Liver (tissue), 8 donors: ENCODE measurements at regions not wholly inside any gene's neighbourhood (a gene's known extent, or its start where the extent isn't known, plus 50 kb on each side); places are given as distances from the start of the nearest gene placed in this dataset.

ENCODE experiments used
- DNase-seq: peaks from one replicate; pipeline ENCODE4 v3.0.0-alpha.2; 2017; ENCODE audit warnings: low spot score
- H3K27ac ChIP-seq, 2 donors: one replicate each; pipeline ENCODE4 v1.7.0; 2013; ENCODE audit warnings: inconsistent platforms in 2 of 2, low read length in 2 of 2, control low read depth in 1 of 2, low read depth in 1 of 2, mild to moderate bottlenecking in 1 of 2
- H3K27me3 ChIP-seq, 4 donors: one replicate each; pipeline versions ENCODE4 v1.6.1 to v1.7.0; 2013; ENCODE audit warnings: low read length in 3 of 4, inconsistent platforms in 1 of 4, mild to moderate bottlenecking in 1 of 4, moderate library complexity in 1 of 4; ENCODE audit not compliant: control insufficient read depth in 4 of 4, insufficient read depth in 4 of 4
- H3K36me3 ChIP-seq, 4 donors: one replicate each; pipeline versions ENCODE4 v1.6.1 to v1.7.0; 2013; ENCODE audit warnings: low read length in 3 of 4, mild to moderate bottlenecking in 3 of 4, low read depth in 1 of 4, moderate library complexity in 1 of 4; ENCODE audit not compliant: control insufficient read depth in 4 of 4, insufficient read depth in 3 of 4
- H3K4me1 ChIP-seq, 4 donors: one replicate each; pipeline versions ENCODE4 v1.6.1 to v1.7.0; 2013; ENCODE audit warnings: low read length in 3 of 4, mild to moderate bottlenecking in 3 of 4, moderate library complexity in 1 of 4; ENCODE audit not compliant: control insufficient read depth in 4 of 4, insufficient read depth in 4 of 4
- H3K4me3 ChIP-seq, 3 donors: one replicate each; pipeline versions ENCODE4 v1.6.1 to v1.7.0; 2013; ENCODE audit warnings: low read length in 3 of 3, control low read depth in 1 of 3, low read depth in 1 of 3, mild to moderate bottlenecking in 1 of 3
- H3K9ac ChIP-seq, 2 donors: one replicate each; pipeline ENCODE4 v1.7.0; 2013; ENCODE audit warnings: low read length in 2 of 2, mild to moderate bottlenecking in 2 of 2, moderate library complexity in 2 of 2, control low read depth in 1 of 2, low read depth in 1 of 2
- H3K9me3 ChIP-seq, 4 donors: one replicate each; pipeline versions ENCODE4 v1.6.1 to v1.7.0; 2013; ENCODE audit warnings: low read length in 3 of 4; ENCODE audit not compliant: control insufficient read depth in 4 of 4
- CTCF ChIP-seq: fragments of 150-350 bp; IDR thresholded peaks from 2 replicates; pipeline ENCODE4 v1.5.1; 2017; ENCODE audit warnings: improper control_type of control experiment, low read depth, low read length; ENCODE audit not compliant: missing input control
- EGR1 ChIP-seq, 2 donors: IDR thresholded peaks; 2 replicates each; pipeline ENCODE4 v1.6.1; 2016 to 2018; ENCODE audit warnings: antibody characterized with exemption in 2 of 2, low read depth in 2 of 2
- FOXA2 ChIP-seq: IDR thresholded peaks from 2 replicates; pipeline ENCODE4 v1.6.1; 2016; ENCODE audit warnings: antibody characterized with exemption
- GABPA ChIP-seq, 2 donors: IDR thresholded peaks in 1 of 2; conservative IDR thresholded peaks in 1 of 2; 2 replicates each; pipeline ENCODE4 v1.6.1; 2016; ENCODE audit warnings: antibody characterized with exemption in 2 of 2, mild to moderate bottlenecking in 1 of 2, moderate library complexity in 1 of 2
- HNF4G ChIP-seq: IDR thresholded peaks from 2 replicates; pipeline ENCODE4 v1.6.1; 2016; ENCODE audit warnings: antibody characterized with exemption
- JUND ChIP-seq, 2 donors: IDR thresholded peaks; 2 replicates each; pipeline ENCODE4 v1.6.1; 2016; ENCODE audit warnings: antibody characterized with exemption in 2 of 2
- MAX ChIP-seq: IDR thresholded peaks from 2 replicates; pipeline ENCODE4 v1.6.1; 2016; ENCODE audit warnings: antibody characterized with exemption
- REST ChIP-seq: IDR thresholded peaks from 2 replicates; pipeline ENCODE4 v1.6.1; 2016; ENCODE audit warnings: antibody characterized with exemption, mild to moderate bottlenecking
- RXRA ChIP-seq, 2 donors: IDR thresholded peaks; 2 replicates each; pipeline ENCODE4 v1.6.1; 2017 to 2018; ENCODE audit warnings: antibody characterized with exemption in 2 of 2, mild to moderate bottlenecking in 1 of 2
- TAF1 ChIP-seq: conservative IDR thresholded peaks from 2 replicates; pipeline ENCODE4 v1.6.1; 2016; ENCODE audit warnings: antibody characterized with exemption, mild to moderate bottlenecking
- YY1 ChIP-seq: IDR thresholded peaks from 2 replicates; pipeline ENCODE4 v1.6.1; 2016; ENCODE audit warnings: antibody characterized with exemption, mild to moderate bottlenecking
- WGBS: extraction: QIAGEN DNeasy Blood & Tissue Kit; methylation state at CpG from one replicate; pipeline ENCODE4 v1.1.7; 2013; 5-methylcytosine and 5-hydroxymethylcytosine counted together
- TF ChIP-seq, protein P1 (sequence below): IDR thresholded peaks from 2 replicates; pipeline ENCODE4 v1.6.1; 2016; ENCODE audit warnings: antibody characterized with exemption
- donor health status: healthy.
- donor health status: healthy.
- donor health status: healthy.
- donor health status: healthy.
- donor health status: healthy.

GRCh38 chr10:120381931-120382330 lies 75.1 kb upstream of the PLPP4 start:
- H3K27ac ChIP-seq, result no peak overlapping the region
- no peaks in the 10 kb centered on the region for H3K36me3 ChIP-seq
- peaks cover 0 to 16% (median under 1%) of the 10 kb centered on the region in 4 donors for H3K27me3 ChIP-seq
- H3K4me3 ChIP-seq, result no peak overlapping the region
- TF ChIP-seq, protein P1, sequence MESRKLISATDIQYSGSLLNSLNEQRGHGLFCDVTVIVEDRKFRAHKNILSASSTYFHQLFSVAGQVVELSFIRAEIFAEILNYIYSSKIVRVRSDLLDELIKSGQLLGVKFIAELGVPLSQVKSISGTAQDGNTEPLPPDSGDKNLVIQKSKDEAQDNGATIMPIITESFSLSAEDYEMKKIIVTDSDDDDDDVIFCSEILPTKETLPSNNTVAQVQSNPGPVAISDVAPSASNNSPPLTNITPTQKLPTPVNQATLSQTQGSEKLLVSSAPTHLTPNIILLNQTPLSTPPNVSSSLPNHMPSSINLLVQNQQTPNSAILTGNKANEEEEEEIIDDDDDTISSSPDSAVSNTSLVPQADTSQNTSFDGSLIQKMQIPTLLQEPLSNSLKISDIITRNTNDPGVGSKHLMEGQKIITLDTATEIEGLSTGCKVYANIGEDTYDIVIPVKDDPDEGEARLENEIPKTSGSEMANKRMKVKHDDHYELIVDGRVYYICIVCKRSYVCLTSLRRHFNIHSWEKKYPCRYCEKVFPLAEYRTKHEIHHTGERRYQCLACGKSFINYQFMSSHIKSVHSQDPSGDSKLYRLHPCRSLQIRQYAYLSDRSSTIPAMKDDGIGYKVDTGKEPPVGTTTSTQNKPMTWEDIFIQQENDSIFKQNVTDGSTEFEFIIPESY, result no peak
- TF ChIP-seq MAX (no peak), FOXA2 (no peak), JUND (IDR thresholded peaks at IDR 0.05) (no peak)
- no peaks in the 10 kb centered on the region for H3K4me1 ChIP-seq
- H3K9me3 ChIP-seq, result no peaks in the 10 kb centered on the region
- WGBS, result 83% methylated on average over 7 of the region's 7 CpGs
- no peak overlapping the region for H3K9ac ChIP-seq
- DNase-seq, result no peak

GRCh38 chr10:120382360-120382759 lies 74.7 kb upstream of the PLPP4 start:
- Histone ChIP-seq H3K36me3 (no peaks in the 10 kb centered on the region), H3K27me3 (peaks cover 0 to 16% (median 0%) of the 10 kb centered on the region in 4 donors), H3K9ac (no peak overlapping the region), H3K27ac (no peak overlapping the region), H3K9me3 (no peaks in the 10 kb centered on the region), H3K4me1 (no peaks in the 10 kb centered on the region), H3K4me3 (no peak overlapping the region)
- 94% methylated on average over 1 of the region's 1 CpG for WGBS
- no peak for TF ChIP-seq EGR1 (IDR thresholded peaks at IDR 0.05; ENCODE audit: low read depth in 2 of 2)
- no peak for TF ChIP-seq TAF1
- no peak for TF ChIP-seq YY1
- TF ChIP-seq MAX, result no peak
- no peak for TF ChIP-seq CTCF
- TF ChIP-seq REST, result no peak
- no peak for TF ChIP-seq GABPA (IDR thresholded peaks at IDR 0.05 in 1 of 2, conservative IDR thresholded peaks at IDR 0.05 in 1 of 2)
- no peak for TF ChIP-seq HNF4G
- no peak for TF ChIP-seq JUND (IDR thresholded peaks at IDR 0.05)
- TF ChIP-seq FOXA2, result no peak
- TF ChIP-seq RXRA (IDR thresholded peaks at IDR 0.05), result no peak
- DNase-seq, result no peak
